Prostate gland (tissue), 2 donors: ENCODE measurements at regions not wholly inside any gene's neighbourhood (a gene's known extent, or its start where the extent isn't known, plus 50 kb on each side); places are given as distances from the start of the nearest gene placed in this dataset.
"Not testable (repeated sequence)": the region's sequence is repeated elsewhere in the genome, so short reads cannot be mapped to it uniquely, and the experiment has no call there.

Source experiments
- DNase-seq: peaks from one replicate; pipeline ENCODE4 v3.0.0-alpha.2; 2019; ENCODE audit warnings: low spot score
- H3K27ac ChIP-seq, 2 donors: fragments of 200-600 bp; sonication (generic); 2 replicates each; pipeline ENCODE4 v1.5.1; 2017 to 2019
- H3K27me3 ChIP-seq: fragments of 200-600 bp; sonication (generic); replicated peaks from 2 replicates; pipeline ENCODE4 v1.5.1; 2019; ENCODE audit not compliant: insufficient read depth
- H3K36me3 ChIP-seq, 2 donors: fragments of 200-600 bp; sonication (generic); 1 replicate in 1 of 2; 2 replicates in 1 of 2; pipeline versions ENCODE4 v1.5.1 to v1.8.1; 2017 to 2019
- H3K4me1 ChIP-seq: fragments of 200-600 bp; sonication (generic); replicated peaks from 2 replicates; pipeline ENCODE4 v1.5.1; 2019
- H3K4me3 ChIP-seq, 2 donors: fragments of 200-600 bp; sonication (generic); 2 replicates each; pipeline ENCODE4 v1.5.1; 2017 to 2019
- H3K9me3 ChIP-seq: fragments of 200-600 bp; sonication (generic); 2 replicates; pipeline ENCODE4 v1.5.1; 2017
- POLR2A ChIP-seq: fragments of 450-650 bp; IDR thresholded peaks from one replicate; pipeline ENCODE4 v1.6.1; 2016; ENCODE audit warnings: antibody characterized with exemption, mild to moderate bottlenecking
- POLR2AphosphoS5 ChIP-seq: sonication (generic); formaldehyde crosslinking; IDR thresholded peaks from one replicate; pipeline ENCODE4 v1.6.1; 2017; ENCODE audit warnings: antibody characterized with exemption
- WGBS: methylation state at CpG from one replicate; pipeline ENCODE4 v1.1.5; 2018; 5-methylcytosine and 5-hydroxymethylcytosine counted together
- intact Hi-C: fragments of 100-400 bp; cut with DNase I; formaldehyde crosslinking; loops from one replicate; pipeline ENCODE4 v1.14.2; 2022
- TF ChIP-seq, protein P1 (sequence below), 4 experiments: fragments of 200-600 bp in 2 of 4; fragments of 450-650 bp in 2 of 4; sonication (generic) in 2 of 4; IDR thresholded peaks; 1 replicate in 3 of 4; 2 replicates in 1 of 4; pipeline ENCODE4 v1.5.1; 2016 to 2019; ENCODE audit warnings: antibody characterized with exemption in 4 of 4, mild to moderate bottlenecking in 2 of 4, moderate library complexity in 2 of 4

DNA sequence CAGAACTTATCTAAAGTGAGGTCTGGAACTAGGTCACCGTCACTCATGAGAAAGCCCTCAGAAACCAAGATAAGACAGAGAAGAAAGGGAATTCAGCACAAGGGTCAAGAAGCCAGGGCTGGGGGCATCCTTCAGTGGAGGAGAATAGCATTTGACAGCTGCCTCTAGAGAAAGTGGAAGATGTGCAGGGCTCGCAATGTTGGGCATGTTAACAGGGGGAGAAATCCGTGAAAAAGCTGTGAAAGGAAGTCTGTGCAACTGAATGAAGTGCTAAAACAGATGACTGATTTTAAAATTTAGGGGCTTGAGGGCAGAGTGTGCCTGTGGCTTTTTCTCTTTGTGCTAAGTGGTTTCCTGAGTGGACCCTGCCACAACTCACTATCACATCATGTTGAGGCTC lies 97.7 kb upstream of the IFNG-AS1 start:
- Histone ChIP-seq H3K9me3 (no peaks in the 10 kb centered on the region), H3K4me3 (no peak overlapping the region), H3K4me1 (no peaks in the 10 kb centered on the region), H3K27me3 (no peaks in the 10 kb centered on the region), H3K36me3 (no peaks in the 10 kb centered on the region), H3K27ac (no peak overlapping the region)
- 71% methylated on average over 3 of the region's 3 CpGs for WGBS
- TF ChIP-seq, protein P1, sequence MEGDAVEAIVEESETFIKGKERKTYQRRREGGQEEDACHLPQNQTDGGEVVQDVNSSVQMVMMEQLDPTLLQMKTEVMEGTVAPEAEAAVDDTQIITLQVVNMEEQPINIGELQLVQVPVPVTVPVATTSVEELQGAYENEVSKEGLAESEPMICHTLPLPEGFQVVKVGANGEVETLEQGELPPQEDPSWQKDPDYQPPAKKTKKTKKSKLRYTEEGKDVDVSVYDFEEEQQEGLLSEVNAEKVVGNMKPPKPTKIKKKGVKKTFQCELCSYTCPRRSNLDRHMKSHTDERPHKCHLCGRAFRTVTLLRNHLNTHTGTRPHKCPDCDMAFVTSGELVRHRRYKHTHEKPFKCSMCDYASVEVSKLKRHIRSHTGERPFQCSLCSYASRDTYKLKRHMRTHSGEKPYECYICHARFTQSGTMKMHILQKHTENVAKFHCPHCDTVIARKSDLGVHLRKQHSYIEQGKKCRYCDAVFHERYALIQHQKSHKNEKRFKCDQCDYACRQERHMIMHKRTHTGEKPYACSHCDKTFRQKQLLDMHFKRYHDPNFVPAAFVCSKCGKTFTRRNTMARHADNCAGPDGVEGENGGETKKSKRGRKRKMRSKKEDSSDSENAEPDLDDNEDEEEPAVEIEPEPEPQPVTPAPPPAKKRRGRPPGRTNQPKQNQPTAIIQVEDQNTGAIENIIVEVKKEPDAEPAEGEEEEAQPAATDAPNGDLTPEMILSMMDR (IDR thresholded peaks at IDR 0.05) = no peak
- TF ChIP-seq POLR2AphosphoS5 = no peak
- no peak for TF ChIP-seq POLR2A
- intact Hi-C loops = no loop called here
- no peak for DNase-seq

DNA sequence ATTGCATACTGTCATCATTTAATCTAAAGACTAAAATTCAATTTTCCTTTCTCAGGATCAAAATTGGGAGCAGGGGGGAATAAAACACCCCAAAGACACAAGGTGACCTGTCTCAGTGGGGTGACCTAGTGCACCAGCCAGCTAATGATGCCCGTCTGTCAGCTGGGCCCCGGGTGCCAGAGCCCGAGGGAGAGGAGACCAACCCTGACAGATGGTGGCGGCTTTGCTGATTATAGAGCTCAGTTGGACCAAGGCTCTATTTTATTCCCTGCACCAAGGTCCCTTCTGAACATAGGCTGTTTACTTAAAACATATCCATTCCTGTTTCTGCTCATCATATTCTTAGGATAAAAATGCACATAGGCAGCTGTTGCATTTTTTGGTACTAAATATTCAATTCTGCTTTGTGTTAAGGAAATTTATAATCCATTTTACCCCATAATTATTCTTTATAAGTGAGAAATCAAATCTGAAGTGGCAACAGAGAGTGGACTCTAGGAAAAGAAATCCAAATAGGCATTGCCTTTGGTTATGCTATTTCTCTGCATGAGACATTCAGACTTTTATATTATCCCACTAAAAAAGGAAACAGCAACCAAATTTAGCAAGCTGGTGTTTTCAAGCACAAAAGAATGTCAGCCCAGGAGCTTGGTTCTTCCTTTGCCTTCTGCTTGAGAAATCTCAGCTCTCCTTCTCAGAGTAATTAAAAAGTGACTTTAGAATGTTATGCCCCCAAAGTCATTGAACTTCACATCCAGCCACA lies 96.8 kb upstream of the IFNG-AS1 start:
- Histone ChIP-seq H3K9me3 (no peaks in the 10 kb centered on the region), H3K36me3 (no peaks in the 10 kb centered on the region), H3K4me3 (no peak overlapping the region), H3K4me1 (no peaks in the 10 kb centered on the region), H3K27me3 (no peaks in the 10 kb centered on the region), H3K27ac (no peak overlapping the region)
- 76% methylated on average over 4 of the region's 4 CpGs for WGBS
- intact Hi-C loops = no loop called here
- DNase-seq = no peak
- TF ChIP-seq POLR2AphosphoS5 = no peak
- no peak for TF ChIP-seq POLR2A
- TF ChIP-seq, protein P1 (IDR thresholded peaks at IDR 0.05) = no peak

DNA sequence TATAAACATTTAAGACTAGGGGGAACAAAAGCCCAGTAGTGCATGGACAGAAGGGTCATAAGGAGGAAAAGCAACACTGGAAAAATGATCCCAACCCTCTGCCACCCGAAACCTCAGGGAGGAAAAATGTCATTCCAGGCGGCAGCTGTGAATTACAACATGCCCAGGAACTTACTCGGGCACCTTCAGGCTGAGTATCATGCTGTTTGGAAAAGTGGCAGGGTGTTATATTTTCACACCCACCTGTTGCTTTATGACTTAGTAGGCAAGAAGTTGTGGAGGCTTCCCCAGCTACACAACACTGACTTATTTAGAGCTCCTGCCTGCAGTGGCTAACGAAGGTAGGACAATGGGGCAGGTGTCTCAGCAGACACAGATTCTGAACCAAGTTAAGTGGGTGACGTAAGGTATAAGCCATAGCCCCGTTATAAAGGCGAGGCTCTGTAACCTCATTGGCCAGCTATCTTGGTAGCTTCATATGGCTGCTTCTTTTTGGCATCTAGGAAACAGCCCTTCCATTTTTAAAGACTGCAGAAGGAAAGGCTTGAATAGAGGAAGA lies 96.1 kb upstream of the IFNG-AS1 start:
- Histone ChIP-seq H3K4me1 (no peaks in the 10 kb centered on the region), H3K9me3 (no peaks in the 10 kb centered on the region), H3K27me3 (no peaks in the 10 kb centered on the region), H3K36me3 (no peaks in the 10 kb centered on the region), H3K4me3 (no peak overlapping the region), H3K27ac (no peak overlapping the region)
- WGBS = 64% methylated on average over 7 of the region's 7 CpGs
- intact Hi-C loops = no loop called here
- no peak for DNase-seq
- TF ChIP-seq POLR2AphosphoS5 (no peak), POLR2A (no peak)
- TF ChIP-seq, protein P1 (IDR thresholded peaks at IDR 0.05) = no peak

DNA sequence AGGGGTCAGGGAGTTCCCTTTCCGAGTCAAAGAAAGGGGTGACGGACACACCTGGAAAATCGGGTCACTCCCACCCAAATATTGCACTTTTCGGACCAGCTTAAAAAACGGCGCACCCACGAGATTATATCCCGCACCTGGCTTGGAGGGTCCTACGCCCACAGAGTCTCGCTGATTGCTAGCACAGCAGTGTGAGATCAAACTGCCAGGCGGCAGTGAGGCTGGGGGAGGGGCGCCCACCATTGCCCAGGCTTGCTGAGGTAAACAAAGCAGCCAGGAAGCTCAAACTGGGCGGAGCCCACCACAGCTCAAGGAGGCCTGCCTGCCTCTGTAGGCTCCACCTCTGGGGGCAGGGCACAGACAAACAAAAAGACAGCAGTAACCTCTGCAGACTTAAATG lies 88.8 kb upstream of the IFNG-AS1 start:
- H3K4me3 ChIP-seq, H3K27me3 ChIP-seq, H3K36me3 ChIP-seq, DNase-seq, intact Hi-C loops, H3K27ac ChIP-seq, H3K4me1 ChIP-seq, H3K9me3 ChIP-seq: not testable (repeated sequence)
- WGBS = 85% methylated on average over 13 of the region's 13 CpGs

DNA sequence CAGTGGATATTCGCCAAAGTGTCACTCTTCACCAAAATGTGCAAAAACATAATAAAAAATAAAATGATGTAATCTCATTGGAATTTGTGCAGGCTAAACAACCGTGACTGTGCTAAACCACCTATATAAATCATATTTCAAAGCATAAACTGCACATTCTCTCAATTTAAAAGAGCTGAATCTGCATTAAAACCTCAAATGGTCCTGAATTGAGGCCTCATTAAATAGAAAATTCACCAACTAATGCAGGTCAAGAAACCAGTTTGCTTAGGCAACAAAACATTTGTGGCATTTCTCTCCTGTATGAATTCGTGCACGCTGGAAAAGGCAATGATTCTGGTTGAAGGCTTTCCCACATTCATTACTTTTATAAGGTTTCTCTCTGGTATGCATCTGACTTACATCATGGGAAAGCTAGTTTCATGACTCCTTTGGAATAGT lies 80.1 kb upstream of the IFNG-AS1 start:
- TF ChIP-seq, protein P1 (IDR thresholded peaks at IDR 0.05) = no peak
- TF ChIP-seq POLR2AphosphoS5 (no peak), POLR2A (no peak)
- Histone ChIP-seq H3K36me3 (no peaks in the 10 kb centered on the region), H3K27ac (no peak overlapping the region), H3K4me1 (no peaks in the 10 kb centered on the region), H3K9me3 (no peaks in the 10 kb centered on the region), H3K27me3 (no peaks in the 10 kb centered on the region), H3K4me3 (no peak overlapping the region)
- no peak for DNase-seq
- intact Hi-C loops = no loop called here
- 50% methylated on average over 4 of the region's 4 CpGs for WGBS
